ENCODE measurements at regions not wholly inside any gene's neighbourhood (a gene's known extent, or its start where the extent isn't known, plus 50 kb on each side); places are given as distances from the start of the nearest gene placed in this dataset.

GRCh38 chr6:120785459-120786086 lies 548.7 kb downstream of the TBC1D32 start:
- TF ChIP-seq MYC (IDR thresholded peaks at IDR 0.05; ENCODE audit: low read depth, low read length) (no peak), MYC (CRISPR knock-in tag; IDR thresholded peaks at IDR 0.05; ENCODE audit: borderline replicate concordance, low read depth) (no peak), POLR2AphosphoS5 (IDR thresholded peaks at IDR 0.05; ENCODE audit: control insufficient read depth, insufficient read depth, low read depth, low read length) (no peak), RBBP5 (IDR thresholded peaks at IDR 0.05; ENCODE audit: borderline replicate concordance, insufficient read depth, low read length, poor library complexity, severe bottlenecking) (no peak), POLR2A (conservative IDR thresholded peaks at IDR 0.05) (no peak), MAX (CRISPR knock-in tag; IDR thresholded peaks at IDR 0.05) (no peak), USF2 (CRISPR knock-in tag; IDR thresholded peaks at IDR 0.05) (no peak), ATF3 (IDR thresholded peaks at IDR 0.05) (no peak), ATF3 (CRISPR knock-in tag; conservative IDR thresholded peaks at IDR 0.05) (no peak)
